Colonic mucosa (tissue), 4 donors: ENCODE measurements at regions not wholly inside any gene's neighbourhood (a gene's known extent, or its start where the extent isn't known, plus 50 kb on each side); places are given as distances from the start of the nearest gene placed in this dataset.
"Not testable (repeated sequence)": the region's sequence is repeated elsewhere in the genome, so short reads cannot be mapped to it uniquely, and the experiment has no call there.

Experiments
- DNase-seq: peaks from one replicate; pipeline ENCODE4 v3.0.0-alpha.2; 2020
- H3K27ac ChIP-seq: fragments of 200-600 bp; one replicate; pipeline ENCODE4 v1.8.0; 2021
- H3K27me3 ChIP-seq: fragments of 200-600 bp; one replicate; pipeline ENCODE4 v1.8.0; 2021
- H3K36me3 ChIP-seq: fragments of 200-600 bp; one replicate; pipeline ENCODE4 v1.8.0; 2021
- H3K4me1 ChIP-seq: fragments of 200-600 bp; one replicate; pipeline ENCODE4 v1.8.0; 2021; ENCODE audit warnings: mild to moderate bottlenecking
- H3K4me3 ChIP-seq: fragments of 200-600 bp; one replicate; pipeline ENCODE4 v1.8.0; 2021
- H3K9ac ChIP-seq, 2 donors: one replicate each; pipeline ENCODE4 v1.7.0; 2013; ENCODE audit warnings: control low read depth in 2 of 2, low read depth in 2 of 2, low read length in 2 of 2
- H3K9me3 ChIP-seq: fragments of 200-600 bp; one replicate; pipeline ENCODE4 v1.8.0; 2021
- intact Hi-C: fragments of 100-400 bp; cut with DNase I; formaldehyde crosslinking; loops from one replicate; pipeline ENCODE4 v1.14.1; 2022
- TF ChIP-seq, protein P1 (sequence below): fragments of 200-600 bp; IDR thresholded peaks from one replicate; pipeline ENCODE4 v1.8.0; 2022; ENCODE audit warnings: antibody characterized with exemption, mild to moderate bottlenecking
- donor health status: healthy.
- donor health status: DM: no; HTN: no; CAD: no.
- donor health status: DM: no; HTN: no; CAD: no.

DNA sequence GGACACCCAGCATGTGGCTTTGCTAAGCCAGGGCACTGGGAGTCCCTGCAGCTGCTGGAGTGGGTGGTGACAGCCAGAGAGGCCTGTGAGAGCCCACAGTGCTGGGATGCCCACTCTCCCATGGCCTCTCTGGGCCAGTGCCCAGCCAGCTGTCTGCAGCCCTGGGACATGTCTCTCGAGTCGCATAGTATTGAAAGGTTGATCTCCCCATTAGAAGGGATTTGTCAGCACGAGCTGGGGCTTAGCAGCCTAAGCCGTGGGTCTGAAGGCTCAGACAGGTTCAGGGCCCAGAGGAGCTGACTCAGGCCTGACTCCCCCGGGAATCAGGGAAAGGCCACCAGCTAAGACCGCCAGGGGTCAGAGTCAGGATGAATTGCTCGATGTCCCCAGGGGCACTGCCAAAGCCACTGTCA, 53.5 kb downstream of the FOXD2 start:
- H3K9ac ChIP-seq: no peak overlapping the region
- intact Hi-C loops: no loop called here
- TF ChIP-seq, protein P1, sequence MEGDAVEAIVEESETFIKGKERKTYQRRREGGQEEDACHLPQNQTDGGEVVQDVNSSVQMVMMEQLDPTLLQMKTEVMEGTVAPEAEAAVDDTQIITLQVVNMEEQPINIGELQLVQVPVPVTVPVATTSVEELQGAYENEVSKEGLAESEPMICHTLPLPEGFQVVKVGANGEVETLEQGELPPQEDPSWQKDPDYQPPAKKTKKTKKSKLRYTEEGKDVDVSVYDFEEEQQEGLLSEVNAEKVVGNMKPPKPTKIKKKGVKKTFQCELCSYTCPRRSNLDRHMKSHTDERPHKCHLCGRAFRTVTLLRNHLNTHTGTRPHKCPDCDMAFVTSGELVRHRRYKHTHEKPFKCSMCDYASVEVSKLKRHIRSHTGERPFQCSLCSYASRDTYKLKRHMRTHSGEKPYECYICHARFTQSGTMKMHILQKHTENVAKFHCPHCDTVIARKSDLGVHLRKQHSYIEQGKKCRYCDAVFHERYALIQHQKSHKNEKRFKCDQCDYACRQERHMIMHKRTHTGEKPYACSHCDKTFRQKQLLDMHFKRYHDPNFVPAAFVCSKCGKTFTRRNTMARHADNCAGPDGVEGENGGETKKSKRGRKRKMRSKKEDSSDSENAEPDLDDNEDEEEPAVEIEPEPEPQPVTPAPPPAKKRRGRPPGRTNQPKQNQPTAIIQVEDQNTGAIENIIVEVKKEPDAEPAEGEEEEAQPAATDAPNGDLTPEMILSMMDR: no peak

DNA sequence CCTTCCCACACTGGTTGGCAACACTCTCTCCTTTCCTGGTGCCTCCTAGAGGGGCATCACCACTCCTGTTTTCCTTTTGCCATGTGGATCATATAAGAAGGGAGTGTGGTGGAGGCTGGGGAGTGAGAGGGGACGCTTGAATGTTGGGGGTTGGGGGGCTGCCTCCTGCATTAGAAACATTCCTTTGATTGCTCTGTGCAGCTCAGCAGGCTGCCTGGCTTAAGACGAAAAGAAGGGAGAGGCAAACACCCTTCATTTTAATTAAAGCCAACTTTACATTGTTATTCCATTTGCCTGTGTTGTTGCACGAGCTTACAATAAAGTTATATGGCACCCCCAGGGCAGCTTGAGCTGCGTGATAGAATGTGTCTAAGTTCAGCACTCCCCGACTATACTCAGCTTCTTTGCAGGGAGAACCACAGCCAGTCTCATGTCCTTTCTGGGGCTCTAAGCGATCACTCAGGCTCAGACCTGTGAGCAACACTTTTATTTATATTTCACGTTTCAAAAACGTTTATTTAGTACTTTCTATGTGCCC, 57.4 kb downstream of the FOXD2 start:
- TF ChIP-seq, protein P1: no peak
- no peaks in the 10 kb centered on the region for H3K36me3 ChIP-seq
- no peaks in the 10 kb centered on the region for H3K27me3 ChIP-seq
- DNase-seq: no peak
- no peaks in the 10 kb centered on the region for H3K9me3 ChIP-seq
- no peak overlapping the region for H3K4me3 ChIP-seq
- no peak overlapping the region for H3K9ac ChIP-seq
- no peaks in the 10 kb centered on the region for H3K4me1 ChIP-seq
- intact Hi-C loops: no loop called here
- no peak overlapping the region for H3K27ac ChIP-seq

More for the DNA sequence above, 53.5 kb downstream of the FOXD2 start:
- H3K36me3 ChIP-seq: no peaks in the 10 kb centered on the region
- H3K4me3 ChIP-seq: no peak overlapping the region
- no peak overlapping the region for H3K27ac ChIP-seq
- no peaks in the 10 kb centered on the region for H3K4me1 ChIP-seq
- no peak for DNase-seq
- H3K27me3 ChIP-seq: no peaks in the 10 kb centered on the region
- H3K9me3 ChIP-seq: no peaks in the 10 kb centered on the region

DNA sequence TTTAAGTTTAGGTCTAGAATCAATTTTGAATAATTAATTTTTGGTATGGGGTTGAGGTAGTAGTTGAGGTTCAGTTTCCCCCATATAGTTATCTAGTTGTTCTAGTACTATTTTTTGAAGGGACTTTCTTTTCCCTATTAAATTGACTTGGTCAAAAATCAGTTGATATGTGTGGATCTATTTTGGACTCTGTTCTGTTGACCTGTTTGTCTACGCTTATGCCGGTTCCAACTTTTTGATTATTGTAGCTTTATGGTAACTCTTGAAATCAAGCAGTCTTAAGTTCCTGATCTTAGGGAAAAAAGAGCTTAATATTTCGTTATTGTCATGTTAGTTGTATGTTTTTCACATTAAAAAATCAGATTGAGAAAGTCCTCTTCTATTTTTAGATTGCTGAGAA, 60.7 kb downstream of the FOXD2 start:
- no peak for DNase-seq
- no peaks in the 10 kb centered on the region for H3K36me3 ChIP-seq
- TF ChIP-seq, protein P1: no peak

DNA sequence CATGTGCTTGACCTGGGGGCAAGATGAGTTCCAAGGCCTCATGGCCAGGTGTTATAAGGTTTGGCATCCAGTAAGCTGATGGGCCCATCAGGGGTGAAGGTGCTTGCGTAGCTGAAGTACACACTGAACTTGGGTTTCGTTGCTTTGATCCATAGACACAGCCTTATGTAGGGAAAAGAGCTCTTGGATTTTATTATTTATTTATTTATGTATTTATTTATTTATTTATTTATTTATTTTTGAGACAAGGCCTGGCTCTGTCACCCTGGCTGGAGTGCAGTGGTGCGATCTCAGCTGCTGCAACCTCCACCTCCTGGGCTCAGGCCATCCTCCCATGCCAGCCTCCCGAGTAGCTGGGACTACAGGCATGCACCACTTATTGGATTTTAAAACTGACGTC, 63.2 kb downstream of the FOXD2 start:
- no peaks in the 10 kb centered on the region for H3K4me1 ChIP-seq
- TF ChIP-seq, protein P1: no peak
- H3K27me3 ChIP-seq: no peaks in the 10 kb centered on the region
- no peaks in the 10 kb centered on the region for H3K9me3 ChIP-seq
- no peak overlapping the region for H3K9ac ChIP-seq
- no peaks in the 10 kb centered on the region for H3K36me3 ChIP-seq
- H3K27ac ChIP-seq: no peak overlapping the region
- intact Hi-C loops: no loop called here
- H3K4me3 ChIP-seq: no peak overlapping the region
- no peak for DNase-seq

More for the DNA sequence above, 60.7 kb downstream of the FOXD2 start:
- Histone ChIP-seq H3K27me3 (no peaks in the 10 kb centered on the region), H3K4me1 (no peaks in the 10 kb centered on the region), H3K27ac (no peak overlapping the region), H3K9me3 (no peaks in the 10 kb centered on the region), H3K9ac (no peak overlapping the region), H3K4me3 (no peak overlapping the region)
- intact Hi-C loops: no loop called here

DNA sequence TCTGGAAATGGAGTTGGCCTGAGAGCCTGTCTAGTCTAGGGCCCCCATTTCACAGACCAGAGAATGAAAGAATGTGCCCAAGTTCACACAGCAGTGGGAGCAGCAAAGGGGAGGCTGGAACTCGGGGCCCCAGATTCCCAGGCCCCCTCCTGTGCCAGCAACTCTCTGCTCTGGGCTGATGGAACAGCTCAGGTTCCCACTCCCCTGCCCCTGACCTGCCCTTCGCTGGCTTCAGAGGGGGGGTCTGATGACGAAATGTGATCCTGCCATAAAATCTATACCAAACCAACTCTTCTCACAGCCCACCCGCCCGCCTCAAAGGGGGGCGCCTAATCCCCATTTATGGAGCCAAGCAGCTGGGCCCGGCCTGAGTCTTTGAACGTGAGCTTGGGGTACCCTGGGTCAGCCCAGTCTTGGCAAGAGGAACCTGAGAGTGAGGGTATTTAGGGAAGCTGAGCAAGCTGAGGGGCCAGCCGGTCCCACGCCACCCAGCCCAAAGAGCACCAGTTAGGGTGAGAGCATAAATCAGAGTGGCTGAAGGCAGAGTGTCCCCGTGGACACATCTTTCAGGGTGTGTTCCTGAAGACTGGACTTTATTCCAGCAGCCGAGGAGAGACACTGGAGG, 65.0 kb downstream of the FOXD2 start:
- Histone ChIP-seq H3K36me3 (no peaks in the 10 kb centered on the region), H3K9me3 (no peaks in the 10 kb centered on the region)

DNA sequence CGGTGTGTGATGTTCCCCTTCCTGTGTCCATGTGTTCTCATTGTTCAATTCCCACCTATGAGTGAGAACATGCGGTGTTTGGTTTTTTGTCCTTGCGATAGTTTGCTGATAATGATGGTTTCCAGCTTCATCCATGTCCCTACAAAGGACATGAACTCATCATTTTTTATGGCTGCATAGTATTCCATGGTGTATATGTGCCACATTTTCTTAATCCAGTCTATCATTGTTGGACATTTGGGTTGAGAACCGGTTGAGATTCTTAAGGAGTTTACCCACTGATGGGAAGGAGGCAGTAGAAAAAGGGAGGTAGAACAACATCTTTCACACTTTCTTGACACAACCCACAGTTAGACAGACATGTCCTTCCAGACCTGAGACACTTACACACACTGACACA, 67.0 kb downstream of the FOXD2 start:
- H3K4me1 ChIP-seq, H3K36me3 ChIP-seq, H3K4me3 ChIP-seq, H3K9ac ChIP-seq, intact Hi-C loops, H3K27ac ChIP-seq, DNase-seq, H3K27me3 ChIP-seq, H3K9me3 ChIP-seq: not testable (repeated sequence)

More for the DNA sequence above, 65.0 kb downstream of the FOXD2 start:
- H3K9ac ChIP-seq: no peak overlapping the region
- H3K27ac ChIP-seq: no peak overlapping the region
- H3K27me3 ChIP-seq: peaks cover 4% of the 10 kb centered on the region
- no peak overlapping the region for H3K4me3 ChIP-seq
- intact Hi-C loops: no loop called here
- H3K4me1 ChIP-seq: no peaks in the 10 kb centered on the region
- TF ChIP-seq, protein P1: no peak
- DNase-seq: no peak
